Activated CD4-positive, alpha-beta T cell treated with anti-CD3 and anti-CD28 coated beads, Interleukin-2, amount 10 ng/mL, durations not matched to agents 24 days and 14 days (primary cell): ENCODE measurements at regions not wholly inside any gene's neighbourhood (a gene's known extent, or its start where the extent isn't known, plus 50 kb on each side); places are given as distances from the start of the nearest gene placed in this dataset.
"Not testable (repeated sequence)": the region's sequence is repeated elsewhere in the genome, so short reads cannot be mapped to it uniquely, and the experiment has no call there.

Source experiments
- DNase-seq: peaks from one replicate; pipeline ENCODE4 v3.0.0; 2022
- H3K27ac Mint-ChIP-seq: one replicate; pipeline ENCODE4 v1.8.0; 2022; ENCODE audit warnings: mild to moderate bottlenecking, mixed read lengths
- H3K27me3 Mint-ChIP-seq: one replicate; pipeline ENCODE4 v1.8.0; 2022; ENCODE audit warnings: mixed read lengths
- H3K36me3 Mint-ChIP-seq: one replicate; pipeline ENCODE4 v1.8.0; 2022; ENCODE audit warnings: low read depth, mild to moderate bottlenecking, mixed read lengths
- H3K4me1 Mint-ChIP-seq: one replicate; pipeline ENCODE4 v1.8.0; 2021; ENCODE audit warnings: mixed read lengths
- H3K4me3 Mint-ChIP-seq: one replicate; pipeline ENCODE4 v1.8.0; 2022; ENCODE audit warnings: mild to moderate bottlenecking, moderate library complexity, mixed read lengths
- H3K9me3 Mint-ChIP-seq: one replicate; pipeline ENCODE4 v1.8.0; 2021; ENCODE audit warnings: mixed read lengths
- intact Hi-C: fragments of 100-400 bp; cut with micrococcal nuclease; formaldehyde crosslinking; loops from one replicate; pipeline ENCODE4 v1.15.1; 2023

DNA sequence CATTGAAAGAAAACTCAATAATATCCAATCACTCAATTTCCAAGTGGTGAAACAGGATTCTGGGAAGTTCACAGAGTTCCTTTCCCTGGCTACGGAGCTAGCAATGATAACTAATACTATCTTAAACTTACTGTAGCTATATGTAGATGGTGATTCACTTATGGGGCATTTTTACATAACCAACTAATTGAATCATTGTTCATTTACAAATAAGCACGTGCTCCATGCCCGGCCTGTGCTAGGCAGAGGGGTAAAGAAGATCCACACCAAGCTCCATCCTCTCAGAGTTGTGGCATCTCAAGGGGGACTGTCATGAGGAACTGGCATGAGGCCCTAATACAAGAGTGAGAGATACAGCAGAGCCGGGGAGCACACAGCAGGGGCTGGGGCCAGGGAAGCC is 176.3 kb downstream of the ANKRD30B start:
- intact Hi-C loops: no loop called here
- Mint-ChIP-seq H3K36me3 (no peaks in the 10 kb centered on the region), H3K27me3 (no peaks in the 10 kb centered on the region), H3K4me3 (no peak overlapping the region), H3K9me3 (no peaks in the 10 kb centered on the region), H3K27ac (no peak overlapping the region), H3K4me1 (peaks cover 3% of the 10 kb centered on the region)
- no peak for DNase-seq

DNA sequence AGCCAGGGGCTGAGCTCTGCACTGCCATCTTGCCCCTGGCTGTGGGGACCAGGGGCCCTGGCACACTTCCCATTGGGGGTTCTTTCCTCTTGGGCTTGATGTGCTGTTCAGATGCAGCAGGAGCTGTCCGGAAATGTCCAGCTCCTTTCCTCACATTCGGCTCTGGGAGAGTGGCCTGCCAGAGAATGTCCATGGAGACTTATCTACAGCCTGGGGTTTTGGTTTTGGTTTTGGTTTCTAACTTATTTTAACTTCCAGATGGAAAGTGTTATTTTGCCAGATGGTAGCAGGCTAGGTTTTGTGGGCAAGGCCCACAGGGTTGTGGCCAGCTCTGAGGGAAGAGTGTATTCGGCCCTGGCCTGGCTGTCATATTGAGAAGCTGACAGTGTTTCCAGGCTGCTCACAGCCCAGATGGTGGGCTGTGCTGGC is 177.3 kb downstream of the ANKRD30B start:
- intact Hi-C loops: no loop called here
- no peak overlapping the region for H3K27ac Mint-ChIP-seq
- peaks cover 3% of the 10 kb centered on the region for H3K4me1 Mint-ChIP-seq
- H3K36me3 Mint-ChIP-seq: no peaks in the 10 kb centered on the region
- no peaks in the 10 kb centered on the region for H3K27me3 Mint-ChIP-seq
- no peak overlapping the region for H3K4me3 Mint-ChIP-seq
- H3K9me3 Mint-ChIP-seq: no peaks in the 10 kb centered on the region
- DNase-seq: no peak

DNA sequence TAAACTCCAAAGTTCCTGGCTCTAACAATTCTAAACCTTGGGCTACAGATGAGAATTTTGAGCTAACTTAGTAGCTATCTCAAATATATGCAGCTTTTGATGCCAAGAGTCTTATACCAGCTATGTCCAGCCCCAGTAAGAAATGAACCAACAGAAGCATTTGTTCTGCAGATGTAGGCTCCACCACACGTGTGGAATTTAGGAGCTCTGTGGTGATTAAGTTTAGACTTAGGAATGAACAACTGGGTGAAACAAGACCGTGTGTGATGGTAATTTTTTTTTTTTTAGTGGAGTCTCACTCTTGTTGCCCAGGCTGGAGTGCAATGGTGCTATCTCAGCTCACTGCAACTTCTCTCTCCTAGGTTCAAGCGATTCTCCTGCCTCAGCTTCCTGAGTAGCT is 179.7 kb downstream of the ANKRD30B start:
- H3K36me3 Mint-ChIP-seq: no peaks in the 10 kb centered on the region
- no peak for DNase-seq
- no peak overlapping the region for H3K4me3 Mint-ChIP-seq
- intact Hi-C loops: no loop called here
- no peaks in the 10 kb centered on the region for H3K27me3 Mint-ChIP-seq
- H3K9me3 Mint-ChIP-seq: no peaks in the 10 kb centered on the region
- H3K4me1 Mint-ChIP-seq: peaks cover 3% of the 10 kb centered on the region
- no peak overlapping the region for H3K27ac Mint-ChIP-seq

DNA sequence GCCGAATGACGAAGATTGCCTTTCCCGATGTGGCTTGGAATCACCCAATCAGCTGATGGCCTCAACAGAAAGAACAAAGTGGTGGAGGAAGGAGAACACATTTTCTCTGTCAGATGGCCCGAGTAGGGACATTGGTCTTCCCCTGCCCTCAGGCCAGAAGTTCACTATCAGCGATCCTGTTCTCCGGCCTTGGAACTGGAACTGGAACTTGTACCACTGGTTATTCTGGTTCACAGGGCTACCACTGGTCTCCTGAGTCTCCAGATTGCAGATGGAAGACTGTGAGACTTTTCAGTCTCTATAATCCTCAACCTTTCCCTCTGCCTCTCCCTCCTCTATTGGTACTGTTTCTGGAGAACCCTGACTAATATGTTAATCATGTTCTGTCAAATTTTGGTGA is 180.4 kb downstream of the ANKRD30B start:
- Mint-ChIP-seq H3K36me3 (no peaks in the 10 kb centered on the region), H3K27ac (no peak overlapping the region), H3K9me3 (no peaks in the 10 kb centered on the region), H3K4me1 (peaks cover 3% of the 10 kb centered on the region), H3K4me3 (no peak overlapping the region), H3K27me3 (no peaks in the 10 kb centered on the region)
- intact Hi-C loops: no loop called here
- no peak for DNase-seq

DNA sequence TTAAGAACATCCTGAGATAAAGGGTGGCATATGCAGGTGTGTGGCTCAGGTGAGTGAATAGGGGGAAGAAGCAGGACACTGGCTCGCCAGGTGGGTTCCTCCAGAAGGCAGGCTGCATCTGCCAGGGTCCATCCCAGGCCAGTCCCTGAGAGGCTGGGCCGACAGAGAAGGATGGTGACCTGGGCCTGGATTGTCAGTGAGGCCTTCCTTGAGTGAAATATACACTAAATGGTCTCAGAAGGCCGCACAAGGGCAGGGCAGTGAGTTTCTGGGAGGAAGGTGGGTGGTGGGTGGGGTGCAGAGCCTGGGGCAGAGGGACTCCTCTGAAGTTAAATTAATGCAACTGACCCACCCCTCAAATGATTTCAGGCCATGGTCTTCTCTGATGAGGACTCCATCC is 182.1 kb downstream of the ANKRD30B start:
- H3K27me3 Mint-ChIP-seq: no peaks in the 10 kb centered on the region
- no peak for DNase-seq
- no peak overlapping the region for H3K27ac Mint-ChIP-seq
- H3K36me3 Mint-ChIP-seq: no peaks in the 10 kb centered on the region
- intact Hi-C loops: no loop called here
- no peaks in the 10 kb centered on the region for H3K9me3 Mint-ChIP-seq
- H3K4me3 Mint-ChIP-seq: no peak overlapping the region
- H3K4me1 Mint-ChIP-seq: peaks cover under 1% of the 10 kb centered on the region

DNA sequence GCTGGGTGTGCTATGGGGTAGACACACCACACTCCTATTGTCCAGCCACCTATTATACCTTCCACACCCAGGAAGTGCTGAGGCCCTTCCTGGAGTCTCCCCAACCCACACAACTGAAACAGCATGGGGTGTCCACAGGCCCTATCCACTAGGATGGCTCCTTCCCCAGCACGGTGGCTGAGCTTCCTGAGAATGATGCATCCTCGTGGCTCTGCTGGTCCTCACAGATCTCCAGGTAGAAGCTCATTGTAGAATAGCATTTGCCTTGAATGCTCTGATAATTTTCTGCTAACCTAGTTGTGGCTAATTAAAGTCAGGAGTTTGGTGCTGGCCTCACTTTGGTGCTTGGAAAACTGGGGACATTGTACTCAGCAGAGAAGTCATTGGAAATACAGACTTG is 182.6 kb downstream of the ANKRD30B start:
- no peaks in the 10 kb centered on the region for H3K9me3 Mint-ChIP-seq
- no peaks in the 10 kb centered on the region for H3K27me3 Mint-ChIP-seq
- H3K4me3 Mint-ChIP-seq: no peak overlapping the region
- H3K4me1 Mint-ChIP-seq: no peaks in the 10 kb centered on the region
- no peaks in the 10 kb centered on the region for H3K36me3 Mint-ChIP-seq
- H3K27ac Mint-ChIP-seq: no peak overlapping the region
- no peak for DNase-seq
- intact Hi-C loops: no loop called here

DNA sequence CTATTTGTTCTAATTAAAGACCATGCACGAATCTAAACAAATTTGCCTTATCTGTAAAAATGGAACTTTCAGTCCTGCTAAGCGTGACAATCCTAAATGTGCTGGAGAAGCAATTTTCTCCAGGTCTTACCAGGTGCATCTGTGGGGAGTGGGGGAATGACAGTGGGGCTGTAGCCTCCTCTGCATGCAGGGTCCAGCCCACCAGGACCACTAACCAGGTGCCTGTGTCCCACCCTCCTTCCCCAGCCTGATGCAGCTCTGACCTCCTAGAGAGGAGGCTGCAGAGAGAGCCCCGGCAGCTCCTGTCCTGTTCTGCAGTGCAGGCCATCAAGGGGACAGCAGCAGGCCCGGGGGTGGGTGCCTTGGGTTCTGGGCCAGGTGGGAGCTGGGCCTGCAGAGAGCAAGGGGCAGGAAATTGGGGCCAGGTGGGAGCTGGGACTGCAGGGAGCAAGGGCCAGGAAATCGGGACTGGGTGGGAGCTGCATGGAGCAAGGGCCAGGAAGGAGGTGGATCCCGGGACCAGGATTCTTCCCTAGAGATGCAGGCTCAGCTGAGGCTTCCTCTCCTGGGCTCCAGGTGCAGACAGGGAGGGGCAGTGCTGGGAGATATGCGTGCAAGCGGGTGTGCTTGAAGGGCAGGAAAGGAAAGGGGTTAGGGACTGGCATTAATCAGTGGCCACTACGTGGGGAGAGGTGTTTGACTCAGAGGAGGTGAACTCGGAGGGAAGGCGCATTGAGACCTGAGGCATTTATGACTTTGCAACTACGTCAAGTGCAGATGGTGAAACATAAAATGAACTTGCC is 185.3 kb downstream of the ANKRD30B start:
- no peaks in the 10 kb centered on the region for H3K9me3 Mint-ChIP-seq
- no peaks in the 10 kb centered on the region for H3K27me3 Mint-ChIP-seq

DNA sequence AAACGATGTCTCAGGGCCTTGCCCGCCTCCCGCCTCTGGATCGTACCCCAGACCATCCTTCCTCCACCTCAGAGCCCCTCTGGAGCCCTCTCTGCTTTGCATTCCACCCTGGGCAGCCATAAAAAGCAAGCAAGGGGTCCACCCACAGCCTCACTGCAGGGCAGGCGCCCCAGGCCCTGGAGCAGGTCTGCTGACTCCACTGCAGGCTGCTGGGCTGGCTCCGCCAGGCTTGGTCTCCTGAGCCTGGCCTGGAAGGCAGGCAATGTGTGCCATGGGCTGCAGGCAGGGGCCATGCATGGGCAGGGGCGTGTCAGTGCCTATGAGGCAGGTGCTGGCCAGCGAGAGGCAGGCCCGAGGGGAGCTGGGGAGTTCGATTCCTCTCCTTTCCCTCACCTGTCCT is 186.0 kb downstream of the ANKRD30B start:
- H3K27ac Mint-ChIP-seq: no peak overlapping the region
- H3K4me1 Mint-ChIP-seq: no peaks in the 10 kb centered on the region
- H3K27me3 Mint-ChIP-seq: no peaks in the 10 kb centered on the region
- DNase-seq: no peak
- no peaks in the 10 kb centered on the region for H3K36me3 Mint-ChIP-seq
- H3K4me3 Mint-ChIP-seq: no peak overlapping the region
- intact Hi-C loops: no loop called here
- no peaks in the 10 kb centered on the region for H3K9me3 Mint-ChIP-seq

More for the DNA sequence above, 185.3 kb downstream of the ANKRD30B start:
- no peak for DNase-seq
- intact Hi-C loops: no loop called here
- Mint-ChIP-seq H3K27ac (no peak overlapping the region), H3K36me3 (no peaks in the 10 kb centered on the region), H3K4me1 (no peaks in the 10 kb centered on the region), H3K4me3 (no peak overlapping the region)

DNA sequence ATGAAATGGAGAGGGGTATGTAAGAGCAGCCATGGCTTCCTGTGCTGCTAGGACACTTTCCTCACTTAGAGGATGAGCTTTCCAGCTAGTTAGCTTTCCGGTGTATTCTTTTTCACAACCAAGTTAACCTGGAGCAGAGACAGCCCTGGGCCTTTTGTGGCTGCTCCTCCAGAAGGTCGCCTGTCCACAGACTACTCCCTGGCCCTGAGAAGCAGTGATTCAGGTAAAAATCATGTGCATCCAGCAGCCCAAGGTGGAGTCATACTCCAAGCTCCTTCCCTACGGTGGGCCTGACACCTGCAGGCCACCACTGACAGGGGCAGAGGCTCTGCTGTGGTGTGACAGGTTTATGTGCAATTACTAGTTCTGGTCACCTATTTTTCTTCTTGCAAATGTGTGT is 187.2 kb downstream of the ANKRD30B start:
- Mint-ChIP-seq H3K9me3 (no peaks in the 10 kb centered on the region), H3K36me3 (no peaks in the 10 kb centered on the region), H3K4me3 (no peak overlapping the region), H3K4me1 (no peaks in the 10 kb centered on the region), H3K27ac (no peak overlapping the region), H3K27me3 (no peaks in the 10 kb centered on the region)
- no peak for DNase-seq
- intact Hi-C loops: no loop called here

DNA sequence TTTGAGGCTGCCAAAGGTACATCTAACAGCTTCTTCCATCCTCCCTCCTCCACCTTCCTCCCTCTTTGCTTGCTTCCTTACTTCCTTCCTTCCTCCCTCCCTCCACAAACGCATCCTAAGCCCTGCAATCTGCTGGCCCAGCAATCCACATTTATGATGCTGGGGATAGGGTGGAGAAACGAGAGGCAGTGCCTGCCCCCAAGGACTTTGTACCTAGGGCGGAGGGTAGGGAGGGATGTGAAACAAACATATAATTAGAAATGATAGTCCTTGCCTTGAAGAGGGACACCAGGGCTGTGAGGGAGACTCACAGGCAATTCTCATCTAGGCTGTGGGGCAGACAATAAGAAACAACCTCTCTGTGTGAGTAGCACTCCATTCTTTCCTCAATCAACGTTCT is 188.3 kb downstream of the ANKRD30B start:
- no peaks in the 10 kb centered on the region for H3K27me3 Mint-ChIP-seq
- H3K4me3 Mint-ChIP-seq: no peak overlapping the region
- intact Hi-C loops: no loop called here
- no peaks in the 10 kb centered on the region for H3K9me3 Mint-ChIP-seq
- H3K36me3 Mint-ChIP-seq: no peaks in the 10 kb centered on the region
- DNase-seq: no peak
- no peaks in the 10 kb centered on the region for H3K4me1 Mint-ChIP-seq
- H3K27ac Mint-ChIP-seq: no peak overlapping the region

DNA sequence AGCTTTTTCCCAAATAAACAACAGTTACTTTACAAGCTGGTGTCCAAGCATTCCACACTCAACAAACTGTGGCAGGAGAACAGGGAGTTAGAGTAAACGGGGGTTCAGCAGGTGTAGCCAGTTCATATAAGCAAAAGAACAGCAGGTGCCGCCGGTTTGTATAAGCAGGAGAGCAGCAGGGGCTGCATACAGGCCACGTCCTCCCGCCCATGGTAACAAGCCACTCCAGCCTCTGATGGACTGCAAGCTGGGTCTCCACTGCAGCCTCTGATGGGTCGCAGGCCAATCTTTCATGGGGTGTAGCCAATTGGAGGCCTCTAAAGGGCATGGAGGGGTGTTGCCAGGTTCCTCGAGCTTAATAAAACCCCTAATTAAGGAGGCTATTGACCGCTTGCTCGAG is 189.3 kb downstream of the ANKRD30B start:
- H3K9me3 Mint-ChIP-seq: no peaks in the 10 kb centered on the region
- no peak overlapping the region for H3K27ac Mint-ChIP-seq
- DNase-seq: no peak
- H3K27me3 Mint-ChIP-seq: no peaks in the 10 kb centered on the region
- no peaks in the 10 kb centered on the region for H3K4me1 Mint-ChIP-seq
- H3K36me3 Mint-ChIP-seq: no peaks in the 10 kb centered on the region
- H3K4me3 Mint-ChIP-seq: no peak overlapping the region
- intact Hi-C loops: no loop called here

DNA sequence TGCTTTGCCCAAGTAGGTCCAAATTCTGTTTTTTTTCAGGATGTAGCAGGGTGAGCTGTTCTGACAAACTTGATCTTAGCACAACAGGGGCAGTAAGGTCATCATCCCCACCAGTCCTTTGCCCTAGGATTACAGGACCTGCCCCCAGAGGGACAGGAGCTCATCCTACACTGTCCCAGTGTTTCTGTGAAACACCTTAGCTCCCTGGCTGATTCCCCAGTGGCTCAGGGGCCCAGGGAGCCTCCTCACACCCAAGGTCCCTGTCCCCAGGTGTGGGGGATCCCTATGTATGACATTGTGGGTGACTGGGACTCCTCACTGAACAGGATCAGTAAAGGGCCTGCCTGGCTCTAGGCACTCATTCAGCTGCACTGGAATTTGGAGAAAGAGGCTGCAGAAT is 191.2 kb downstream of the ANKRD30B start:
- Mint-ChIP-seq H3K27me3 (no peaks in the 10 kb centered on the region), H3K4me3 (no peak overlapping the region), H3K9me3 (no peaks in the 10 kb centered on the region), H3K4me1 (no peaks in the 10 kb centered on the region), H3K36me3 (no peaks in the 10 kb centered on the region), H3K27ac (no peak overlapping the region)
- intact Hi-C loops: no loop called here
- no peak for DNase-seq

DNA sequence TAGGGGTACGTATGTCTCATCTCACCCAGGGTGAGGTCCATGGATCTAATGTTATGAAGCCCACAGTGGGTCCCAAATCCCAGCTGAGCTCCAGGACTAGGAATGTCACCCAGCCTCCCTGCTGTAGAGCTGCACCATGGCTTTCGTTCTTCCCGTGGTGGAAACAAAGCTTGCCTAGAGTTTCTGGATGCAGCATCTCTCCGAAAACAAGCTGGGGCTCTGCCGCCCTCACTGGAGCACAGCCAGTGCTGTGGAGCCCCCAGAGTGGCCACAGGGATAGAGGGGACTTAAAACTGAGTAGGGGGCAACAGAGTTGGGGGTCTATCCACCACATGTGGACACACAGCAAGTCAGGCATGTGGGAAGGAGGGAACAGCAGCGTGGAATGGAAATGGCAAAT is 192.1 kb downstream of the ANKRD30B start:
- DNase-seq, H3K9me3 Mint-ChIP-seq, H3K36me3 Mint-ChIP-seq, H3K4me1 Mint-ChIP-seq, intact Hi-C loops, H3K27me3 Mint-ChIP-seq, H3K4me3 Mint-ChIP-seq, H3K27ac Mint-ChIP-seq: not testable (repeated sequence)

DNA sequence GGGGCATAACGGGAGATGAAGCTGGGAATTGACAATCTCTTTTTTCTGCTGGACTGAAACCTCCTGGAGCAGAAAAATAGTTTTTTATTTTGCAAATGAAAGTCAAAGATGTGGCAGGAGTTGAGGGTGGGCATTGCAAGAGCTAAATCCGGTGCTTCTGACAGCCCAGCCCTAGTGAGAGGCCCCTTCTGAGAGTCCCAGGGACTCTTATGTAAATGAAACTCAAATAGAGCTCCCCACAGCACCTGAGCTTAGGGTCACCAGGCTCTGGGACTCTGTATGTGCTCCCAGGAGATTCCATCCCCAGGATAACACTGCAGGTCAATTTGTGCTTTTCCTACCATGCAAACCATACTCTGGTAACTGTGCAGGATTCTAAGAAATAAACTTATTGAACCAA is 192.8 kb downstream of the ANKRD30B start:
- Mint-ChIP-seq H3K27me3 (no peaks in the 10 kb centered on the region), H3K4me1 (no peaks in the 10 kb centered on the region), H3K9me3 (no peaks in the 10 kb centered on the region), H3K27ac (no peak overlapping the region), H3K4me3 (no peak overlapping the region), H3K36me3 (no peaks in the 10 kb centered on the region)
- intact Hi-C loops: no loop called here
- no peak for DNase-seq

DNA sequence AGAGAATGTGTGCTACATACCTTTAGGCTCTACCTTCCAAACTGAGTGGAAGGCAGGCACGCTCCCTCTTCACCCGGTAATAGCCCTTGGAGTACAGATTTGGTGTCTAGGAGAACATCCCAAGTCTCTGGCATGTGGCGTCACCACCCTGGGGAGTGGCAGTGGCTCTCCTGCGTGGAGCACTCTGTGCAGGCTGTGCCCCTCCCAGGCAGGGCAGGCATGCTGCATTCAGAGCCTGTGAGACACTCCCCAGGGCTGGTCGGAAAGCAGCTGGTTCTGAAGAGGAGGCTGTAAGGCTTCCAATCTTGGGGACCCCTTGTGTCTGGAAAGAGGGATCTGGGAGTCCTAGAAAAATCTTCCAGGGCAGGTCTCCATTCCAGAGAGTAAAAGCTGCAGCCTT is 193.3 kb downstream of the ANKRD30B start:
- Mint-ChIP-seq H3K27me3 (no peaks in the 10 kb centered on the region), H3K27ac (no peak overlapping the region), H3K4me3 (no peak overlapping the region), H3K9me3 (no peaks in the 10 kb centered on the region), H3K36me3 (no peaks in the 10 kb centered on the region), H3K4me1 (no peaks in the 10 kb centered on the region)
- intact Hi-C loops: no loop called here
- no peak for DNase-seq
